ENCODE measurements at regions not wholly inside any gene's neighbourhood (a gene's known extent, or its start where the extent isn't known, plus 50 kb on each side); places are given as distances from the start of the nearest gene placed in this dataset.
A peak's percentile ranks its signal among the peaks of the same experiment; 100 is the strongest.

GRCh38 chr6:108767418-108768165, 80.6 kb upstream of the ARMC2 start:
- Mint-ChIP-seq H3K4me1 (ENCODE audit: unreplicated experiment) (no peaks in the 10 kb centered on the region), H3K27ac (no peak overlapping the region), H3K36me3 (peaks cover 4% of the 10 kb centered on the region), H3K27me3 (peaks cover 15% of the 10 kb centered on the region), H3K4me3 (no peak overlapping the region), H3K9me3 (peaks cover 10% of the 10 kb centered on the region)
- no peak for DNase-seq (ENCODE audit: extremely low spot score, unreplicated experiment)
- TF ChIP-seq CTCF (conservative IDR thresholded peaks at IDR 0.05): no peak

DNA sequence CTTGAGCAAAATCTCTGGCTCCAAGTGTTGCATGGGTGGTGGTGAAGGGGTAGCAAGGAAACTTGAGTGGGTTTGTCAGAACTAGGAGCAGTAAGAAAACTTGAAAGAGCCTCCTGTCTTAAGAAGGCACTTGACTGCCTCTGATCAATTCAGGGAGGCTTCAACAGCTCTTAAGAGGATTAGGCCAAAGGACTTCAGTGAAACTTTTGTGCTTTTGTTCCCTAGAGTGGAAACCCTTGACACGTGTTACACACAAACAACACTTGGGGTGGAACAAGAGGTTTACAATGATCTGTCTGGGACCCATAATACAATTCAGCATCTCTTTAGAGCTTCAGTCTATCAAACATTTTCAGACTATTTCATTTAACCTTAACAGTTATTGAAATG, 80.1 kb upstream of the ARMC2 start:
- Mint-ChIP-seq H3K9me3 (peaks cover 10% of the 10 kb centered on the region), H3K27me3 (peaks cover 13% of the 10 kb centered on the region), H3K4me1 (ENCODE audit: unreplicated experiment) (no peaks in the 10 kb centered on the region), H3K36me3 (peaks cover 4% of the 10 kb centered on the region), H3K4me3 (no peak overlapping the region), H3K27ac (no peak overlapping the region)
- no peak for TF ChIP-seq CTCF (conservative IDR thresholded peaks at IDR 0.05)
- peak; percentile 31 for DNase-seq (ENCODE audit: extremely low spot score, unreplicated experiment)

GRCh38 chr6:108768792-108769524, 79.3 kb upstream of the ARMC2 start:
- Mint-ChIP-seq H3K27ac (no peak overlapping the region), H3K9me3 (peaks cover 10% of the 10 kb centered on the region), H3K4me3 (no peak overlapping the region), H3K4me1 (ENCODE audit: unreplicated experiment) (no peaks in the 10 kb centered on the region), H3K27me3 (peaks cover 10% of the 10 kb centered on the region), H3K36me3 (peaks cover 4% of the 10 kb centered on the region)
- no peak for TF ChIP-seq CTCF (conservative IDR thresholded peaks at IDR 0.05)
- DNase-seq (ENCODE audit: extremely low spot score, unreplicated experiment): no peak

DNA sequence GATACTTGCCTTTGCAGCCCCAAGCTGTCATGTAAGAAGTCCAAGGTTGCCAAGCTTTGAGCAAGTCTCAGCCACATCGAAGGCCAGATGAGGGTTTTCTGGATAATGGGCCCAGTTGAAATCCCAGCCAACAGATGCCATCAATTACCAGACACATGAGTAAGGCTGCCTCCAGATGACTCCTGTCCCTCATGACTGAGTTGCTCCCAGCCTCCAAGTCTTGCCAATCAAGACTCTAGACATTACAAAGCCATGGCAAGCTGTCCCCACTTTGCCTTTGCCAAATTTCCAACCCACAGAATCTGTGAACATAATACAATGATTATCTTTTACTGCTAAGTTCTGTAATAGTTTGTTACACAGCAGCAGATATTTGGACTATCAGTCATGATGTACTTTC, 76.8 kb upstream of the ARMC2 start:
- H3K4me1 Mint-ChIP-seq (ENCODE audit: unreplicated experiment): no peaks in the 10 kb centered on the region
- no peak for TF ChIP-seq CTCF (conservative IDR thresholded peaks at IDR 0.05)
- no peak overlapping the region for H3K4me3 Mint-ChIP-seq
- H3K9me3 Mint-ChIP-seq: peaks cover 5% of the 10 kb centered on the region
- no peak overlapping the region for H3K27ac Mint-ChIP-seq
- peaks cover 3% of the 10 kb centered on the region for H3K27me3 Mint-ChIP-seq
- DNase-seq (ENCODE audit: extremely low spot score, unreplicated experiment): no peak
- no peaks in the 10 kb centered on the region for H3K36me3 Mint-ChIP-seq

DNA sequence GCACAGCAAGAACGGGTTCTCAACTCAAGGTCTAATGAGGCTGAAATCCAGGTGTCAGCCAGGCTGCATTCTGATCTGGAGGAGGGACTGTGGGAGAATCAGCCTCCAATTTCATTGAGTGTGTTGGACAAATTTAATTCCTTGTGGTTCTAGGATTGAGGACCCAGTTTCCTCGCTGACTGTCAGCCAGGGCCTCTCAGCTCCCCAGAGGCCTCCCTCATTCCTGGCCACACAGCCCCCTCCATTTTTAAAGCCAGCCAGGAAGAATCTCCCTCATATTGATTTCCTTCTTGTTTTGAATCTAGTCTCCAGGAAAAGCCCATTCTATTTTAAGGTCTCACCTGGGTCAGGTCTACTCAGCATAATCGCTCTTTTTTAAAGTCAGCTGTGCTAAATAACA, 73.7 kb upstream of the ARMC2 start:
- Mint-ChIP-seq H3K4me1 (ENCODE audit: unreplicated experiment) (no peaks in the 10 kb centered on the region), H3K27me3 (peaks cover 2% of the 10 kb centered on the region), H3K4me3 (no peak overlapping the region), H3K36me3 (no peaks in the 10 kb centered on the region), H3K27ac (no peak overlapping the region), H3K9me3 (peaks cover 5% of the 10 kb centered on the region)
- no peak for DNase-seq (ENCODE audit: extremely low spot score, unreplicated experiment)
- no peak for TF ChIP-seq CTCF (conservative IDR thresholded peaks at IDR 0.05)

All from type B pancreatic cell (in vitro differentiated cells).